OCI-LY3 (cell line): ENCODE measurements at regions not wholly inside any gene's neighbourhood (a gene's known extent, or its start where the extent isn't known, plus 50 kb on each side); places are given as distances from the start of the nearest gene placed in this dataset.

Experiments used
- EZH2phosphoT487 ChIP-seq: fragments of 200-600 bp; shearing (Covaris generic); IDR thresholded peaks from 2 replicates; pipeline ENCODE4 v1.6.1; 2018; ENCODE audit warnings: antibody characterized with exemption, mixed run types, low read depth
- TF ChIP-seq, protein P1 (sequence below): fragments of 200-600, 300-600 bp; sonication (generic); IDR thresholded peaks from 2 replicates; pipeline ENCODE4 v1.5.1; 2014; ENCODE audit warnings: antibody characterized with exemption, low read length, low read depth

DNA sequence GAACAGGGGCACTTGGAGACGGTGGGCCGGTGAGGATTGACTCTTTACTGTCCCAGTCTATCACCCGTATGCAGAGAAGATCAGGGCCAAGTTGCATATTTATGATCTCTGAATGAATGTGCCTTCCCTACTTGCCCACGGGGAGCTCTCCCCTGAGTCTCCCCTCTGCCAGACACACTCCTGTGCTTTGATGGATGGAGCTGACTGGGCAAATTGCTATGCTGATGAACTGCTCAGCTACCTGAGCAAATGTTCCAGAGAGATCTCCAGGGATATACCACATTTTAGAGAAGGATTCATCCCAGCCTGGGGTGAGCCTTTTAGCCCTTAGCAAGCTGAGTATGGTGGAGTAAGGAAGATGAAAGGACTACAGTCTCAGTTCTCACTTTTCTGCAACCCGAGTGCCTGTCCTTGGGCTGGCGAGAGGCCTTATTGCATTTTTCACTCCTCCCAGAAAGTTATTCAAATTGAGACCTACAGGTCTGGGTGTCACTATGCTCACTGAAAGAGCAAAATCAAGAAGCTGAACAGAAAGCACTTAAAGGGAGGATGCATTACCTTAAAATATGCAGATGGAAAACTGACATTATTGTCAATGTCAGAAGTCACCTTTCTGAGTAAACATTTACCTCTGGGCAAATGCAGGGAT lies 526.7 kb upstream of the WWC1 start:
- TF ChIP-seq, protein P1, sequence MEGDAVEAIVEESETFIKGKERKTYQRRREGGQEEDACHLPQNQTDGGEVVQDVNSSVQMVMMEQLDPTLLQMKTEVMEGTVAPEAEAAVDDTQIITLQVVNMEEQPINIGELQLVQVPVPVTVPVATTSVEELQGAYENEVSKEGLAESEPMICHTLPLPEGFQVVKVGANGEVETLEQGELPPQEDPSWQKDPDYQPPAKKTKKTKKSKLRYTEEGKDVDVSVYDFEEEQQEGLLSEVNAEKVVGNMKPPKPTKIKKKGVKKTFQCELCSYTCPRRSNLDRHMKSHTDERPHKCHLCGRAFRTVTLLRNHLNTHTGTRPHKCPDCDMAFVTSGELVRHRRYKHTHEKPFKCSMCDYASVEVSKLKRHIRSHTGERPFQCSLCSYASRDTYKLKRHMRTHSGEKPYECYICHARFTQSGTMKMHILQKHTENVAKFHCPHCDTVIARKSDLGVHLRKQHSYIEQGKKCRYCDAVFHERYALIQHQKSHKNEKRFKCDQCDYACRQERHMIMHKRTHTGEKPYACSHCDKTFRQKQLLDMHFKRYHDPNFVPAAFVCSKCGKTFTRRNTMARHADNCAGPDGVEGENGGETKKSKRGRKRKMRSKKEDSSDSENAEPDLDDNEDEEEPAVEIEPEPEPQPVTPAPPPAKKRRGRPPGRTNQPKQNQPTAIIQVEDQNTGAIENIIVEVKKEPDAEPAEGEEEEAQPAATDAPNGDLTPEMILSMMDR, result no peak
- no peak for TF ChIP-seq EZH2phosphoT487
